PC-9 (cell line): ENCODE measurements at regions not wholly inside any gene's neighbourhood (a gene's known extent, or its start where the extent isn't known, plus 50 kb on each side); places are given as distances from the start of the nearest gene placed in this dataset.

Source experiments
- EZH2 ChIP-seq: fragments of 200-600 bp; sonication (generic); IDR thresholded peaks from 2 replicates; pipeline ENCODE4 v1.8.0; 2017; ENCODE audit warnings: antibody characterized with exemption, low read depth
- TF ChIP-seq, protein P1 (sequence below): fragments of 200-600 bp; sonication (generic); conservative IDR thresholded peaks from 2 replicates; pipeline ENCODE4 v1.6.1; 2017; ENCODE audit warnings: mixed run types, antibody characterized with exemption, mild to moderate bottlenecking, moderate library complexity

DNA sequence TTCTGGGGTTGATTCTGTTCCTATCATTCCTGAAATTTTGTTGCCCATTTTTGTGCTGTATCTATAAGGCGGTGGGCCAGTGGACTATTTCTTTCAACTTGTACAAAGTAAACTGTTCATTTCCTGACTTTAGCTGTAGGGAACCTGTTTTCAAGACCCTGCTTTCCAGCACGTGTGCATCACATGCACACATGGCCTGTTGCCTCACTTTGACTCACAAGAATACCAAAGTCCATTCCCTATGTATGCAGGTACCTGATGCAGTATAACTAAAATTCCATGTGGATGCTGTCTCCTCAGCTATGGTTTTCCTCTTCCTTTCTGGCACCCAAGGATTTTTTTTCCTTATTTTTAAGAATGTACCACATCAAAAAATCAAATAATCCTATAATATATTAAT is 284.1 kb upstream of the MANEA start:
- TF ChIP-seq, protein P1, sequence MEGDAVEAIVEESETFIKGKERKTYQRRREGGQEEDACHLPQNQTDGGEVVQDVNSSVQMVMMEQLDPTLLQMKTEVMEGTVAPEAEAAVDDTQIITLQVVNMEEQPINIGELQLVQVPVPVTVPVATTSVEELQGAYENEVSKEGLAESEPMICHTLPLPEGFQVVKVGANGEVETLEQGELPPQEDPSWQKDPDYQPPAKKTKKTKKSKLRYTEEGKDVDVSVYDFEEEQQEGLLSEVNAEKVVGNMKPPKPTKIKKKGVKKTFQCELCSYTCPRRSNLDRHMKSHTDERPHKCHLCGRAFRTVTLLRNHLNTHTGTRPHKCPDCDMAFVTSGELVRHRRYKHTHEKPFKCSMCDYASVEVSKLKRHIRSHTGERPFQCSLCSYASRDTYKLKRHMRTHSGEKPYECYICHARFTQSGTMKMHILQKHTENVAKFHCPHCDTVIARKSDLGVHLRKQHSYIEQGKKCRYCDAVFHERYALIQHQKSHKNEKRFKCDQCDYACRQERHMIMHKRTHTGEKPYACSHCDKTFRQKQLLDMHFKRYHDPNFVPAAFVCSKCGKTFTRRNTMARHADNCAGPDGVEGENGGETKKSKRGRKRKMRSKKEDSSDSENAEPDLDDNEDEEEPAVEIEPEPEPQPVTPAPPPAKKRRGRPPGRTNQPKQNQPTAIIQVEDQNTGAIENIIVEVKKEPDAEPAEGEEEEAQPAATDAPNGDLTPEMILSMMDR: no peak
- no peak for TF ChIP-seq EZH2
